ENCODE measurements at regions not wholly inside any gene's neighbourhood (a gene's known extent, or its start where the extent isn't known, plus 50 kb on each side); places are given as distances from the start of the nearest gene placed in this dataset.

- TF ChIP-seq CTCF (IDR thresholded peaks at IDR 0.05; ENCODE audit: insufficient read depth, low read length) = no peak
- no peak for TF ChIP-seq POLR2AphosphoS5 (IDR thresholded peaks at IDR 0.05; ENCODE audit: low read depth)
- no peak for TF ChIP-seq SPI1 (IDR thresholded peaks at IDR 0.05; ENCODE audit: borderline replicate concordance, low read depth)
- TF ChIP-seq GABPA (IDR thresholded peaks at IDR 0.05; ENCODE audit: low read depth) = no peak
Measured at GRCh38 chr5:143758750-143759149, 53.2 kb upstream of the HMHB1 start.

Measured in HL-60 (cell line).